ENCODE measurements at regions not wholly inside any gene's neighbourhood (a gene's known extent, or its start where the extent isn't known, plus 50 kb on each side); places are given as distances from the start of the nearest gene placed in this dataset.

- no peak for TF ChIP-seq CTCF (conservative IDR thresholded peaks at IDR 0.05 in 1 of 2, IDR thresholded peaks at IDR 0.05 in 1 of 2; ENCODE audit: extremely low read depth in 1 of 2, insufficient read depth in 1 of 2, low read depth in 1 of 2, low read length in 2 of 2)
- TF ChIP-seq EZH2 (IDR thresholded peaks at IDR 0.05; ENCODE audit: borderline replicate concordance, low read length): no peak
Measured at GRCh38 chr3:66729687-66730393, 229.0 kb upstream of the LRIG1 start.
